ENCODE measurements at regions not wholly inside any gene's neighbourhood (a gene's known extent, or its start where the extent isn't known, plus 50 kb on each side); places are given as distances from the start of the nearest gene placed in this dataset.

DNA sequence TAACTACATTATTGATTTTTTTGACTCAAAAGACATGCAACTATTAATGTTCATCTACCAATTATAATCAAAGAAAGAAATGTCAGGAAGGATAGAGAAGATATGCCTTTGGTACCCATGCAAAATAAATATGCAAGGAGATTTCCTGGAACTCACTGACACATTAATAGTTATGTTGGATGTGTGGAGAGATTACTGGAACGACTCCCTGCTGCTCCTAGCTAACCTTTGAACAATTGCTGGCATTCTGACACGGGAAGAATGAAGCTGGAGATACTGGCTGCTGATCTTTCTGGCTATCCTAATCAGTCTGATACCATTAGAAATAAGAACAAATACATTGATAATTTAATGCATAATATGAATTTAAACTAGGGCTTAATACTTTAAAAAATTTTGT lies 507.9 kb upstream of the NRG3 start:
- TF ChIP-seq POLR2A (IDR thresholded peaks at IDR 0.05; ENCODE audit: low read depth) = no peak
- TF ChIP-seq, protein P1, sequence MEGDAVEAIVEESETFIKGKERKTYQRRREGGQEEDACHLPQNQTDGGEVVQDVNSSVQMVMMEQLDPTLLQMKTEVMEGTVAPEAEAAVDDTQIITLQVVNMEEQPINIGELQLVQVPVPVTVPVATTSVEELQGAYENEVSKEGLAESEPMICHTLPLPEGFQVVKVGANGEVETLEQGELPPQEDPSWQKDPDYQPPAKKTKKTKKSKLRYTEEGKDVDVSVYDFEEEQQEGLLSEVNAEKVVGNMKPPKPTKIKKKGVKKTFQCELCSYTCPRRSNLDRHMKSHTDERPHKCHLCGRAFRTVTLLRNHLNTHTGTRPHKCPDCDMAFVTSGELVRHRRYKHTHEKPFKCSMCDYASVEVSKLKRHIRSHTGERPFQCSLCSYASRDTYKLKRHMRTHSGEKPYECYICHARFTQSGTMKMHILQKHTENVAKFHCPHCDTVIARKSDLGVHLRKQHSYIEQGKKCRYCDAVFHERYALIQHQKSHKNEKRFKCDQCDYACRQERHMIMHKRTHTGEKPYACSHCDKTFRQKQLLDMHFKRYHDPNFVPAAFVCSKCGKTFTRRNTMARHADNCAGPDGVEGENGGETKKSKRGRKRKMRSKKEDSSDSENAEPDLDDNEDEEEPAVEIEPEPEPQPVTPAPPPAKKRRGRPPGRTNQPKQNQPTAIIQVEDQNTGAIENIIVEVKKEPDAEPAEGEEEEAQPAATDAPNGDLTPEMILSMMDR (IDR thresholded peaks at IDR 0.05) = no peak
- TF ChIP-seq EP300 (IDR thresholded peaks at IDR 0.05) = no peak
- TF ChIP-seq POLR2AphosphoS5 (IDR thresholded peaks at IDR 0.05) = no peak

All from esophagus muscularis mucosa (tissue), 4 donors.